GM23248 (cell line): ENCODE measurements at regions not wholly inside any gene's neighbourhood (a gene's known extent, or its start where the extent isn't known, plus 50 kb on each side); places are given as distances from the start of the nearest gene placed in this dataset.

ENCODE experiments used
- DNase-seq: peaks from one replicate; pipeline ENCODE4 v3.0.0-alpha.2; 2015
- H2AFZ ChIP-seq: fragments of 200-600 bp; sonication (generic); 2 replicates; pipeline ENCODE4 v1.6.1; 2016; ENCODE audit warnings: antibody characterized with exemption
- H3F3A ChIP-seq: fragments of 200-600 bp; sonication (generic); 2 replicates; pipeline ENCODE4 v1.6.1; 2016; ENCODE audit warnings: mild to moderate bottlenecking, antibody characterized with exemption, mixed run types; ENCODE audit not compliant: insufficient read depth
- H3K27ac ChIP-seq: fragments of 200-600 bp; sonication (generic); 2 replicates; pipeline ENCODE4 v1.5.1; 2016; ENCODE audit warnings: mild to moderate bottlenecking
- H3K27me3 ChIP-seq: fragments of 200-600 bp; sonication (generic); replicated peaks from 2 replicates; pipeline ENCODE4 v1.6.1; 2016; ENCODE audit warnings: mild to moderate bottlenecking; ENCODE audit not compliant: insufficient read depth
- H3K36me3 ChIP-seq: fragments of 200-600 bp; sonication (generic); 2 replicates; pipeline ENCODE4 v1.6.1; 2016; ENCODE audit warnings: low read depth, mild to moderate bottlenecking
- H3K4me1 ChIP-seq: fragments of 200-600 bp; sonication (generic); 2 replicates; pipeline ENCODE4 v1.6.1; 2016; ENCODE audit warnings: mild to moderate bottlenecking; ENCODE audit not compliant: insufficient read depth
- H3K4me2 ChIP-seq: fragments of 200-600 bp; sonication (generic); one replicate; pipeline ENCODE4 v1.6.1; 2016; ENCODE audit warnings: mild to moderate bottlenecking; ENCODE audit not compliant: unreplicated experiment
- H3K4me3 ChIP-seq: fragments of 200-600 bp; sonication (generic); 2 replicates; pipeline ENCODE4 v1.5.1; 2016; ENCODE audit warnings: mild to moderate bottlenecking
- H3K79me2 ChIP-seq: fragments of 200-600 bp; sonication (generic); 2 replicates; pipeline ENCODE4 v1.6.1; 2016; ENCODE audit warnings: mild to moderate bottlenecking; ENCODE audit not compliant: insufficient read depth
- H3K9ac ChIP-seq: fragments of 200-600 bp; sonication (generic); 2 replicates; pipeline ENCODE4 v1.6.1; 2016; ENCODE audit warnings: mild to moderate bottlenecking
- H3K9me2 ChIP-seq: fragments of 200-600 bp; sonication (generic); 2 replicates; pipeline ENCODE4 v1.6.1; 2016; ENCODE audit warnings: mixed run types, mild to moderate bottlenecking, moderate library complexity; ENCODE audit not compliant: insufficient read depth
- H3K9me3 ChIP-seq: fragments of 200-600 bp; sonication (generic); one replicate; pipeline ENCODE4 v1.6.1; 2017; ENCODE audit warnings: low read depth
- H4K20me1 ChIP-seq: fragments of 200-600 bp; sonication (generic); 2 replicates; pipeline ENCODE4 v1.6.0; 2016; ENCODE audit not compliant: insufficient read depth
- EZH2 ChIP-seq: fragments of 200-600 bp; sonication (generic); IDR thresholded peaks from 2 replicates; pipeline ENCODE4 v1.6.1; 2018; ENCODE audit warnings: antibody characterized with exemption, mild to moderate bottlenecking; ENCODE audit not compliant: insufficient read depth, poor library complexity, severe bottlenecking
- EZH2phosphoT487 ChIP-seq: fragments of 200-600 bp; sonication (generic); IDR thresholded peaks from 2 replicates; pipeline ENCODE4 v1.6.1; 2018; ENCODE audit warnings: antibody characterized with exemption, moderate library complexity, mild to moderate bottlenecking, low read depth; ENCODE audit not compliant: insufficient read depth
- WGBS, 2 experiments: methylation state at CpG; one replicate each; pipeline ENCODE4 v1.1.6; 2015 to 2017; ENCODE audit warnings: low lambda C conversion rate in 2 of 2, low coverage in 1 of 2; ENCODE audit errors: missing lambda C conversion rate in 2 of 2; 5-methylcytosine and 5-hydroxymethylcytosine counted together
- in situ Hi-C: fragments of 300-500 bp; cut with MboI; formaldehyde crosslinking; loops from 2 replicates; pipeline ENCODE4 v1.15.0; 2020

- no peak for DNase-seq
- in situ Hi-C loops, result no loop called here
- H3K4me1 ChIP-seq, result no peaks in the 10 kb centered on the region
- no peak overlapping the region for H3K9ac ChIP-seq
- no peaks in the 10 kb centered on the region for H4K20me1 ChIP-seq
- no peaks in the 10 kb centered on the region for H3K27me3 ChIP-seq
- no peaks in the 10 kb centered on the region for H3K9me3 ChIP-seq
- no peaks in the 10 kb centered on the region for H3K36me3 ChIP-seq
- no peak overlapping the region for H3K27ac ChIP-seq
- TF ChIP-seq EZH2phosphoT487, result no peak
- TF ChIP-seq EZH2, result no peak
- no peaks in the 10 kb centered on the region for H3K9me2 ChIP-seq
- WGBS, 2 experiments, result 39 to 45% methylated on average over 3 of the region's 3 CpGs
- no peak overlapping the region for H2AFZ ChIP-seq
- no peaks in the 10 kb centered on the region for H3K79me2 ChIP-seq
- no peak overlapping the region for H3K4me3 ChIP-seq
- H3K4me2 ChIP-seq, result no peak overlapping the region
- H3F3A ChIP-seq, result no peaks in the 10 kb centered on the region
These were observed 247.2 kb downstream of the KIF4B start for GRCh38 chr5:155260798-155261197.

- Histone ChIP-seq H3K27ac (no peak overlapping the region), H3K27me3 (no peaks in the 10 kb centered on the region), H3K9ac (no peak overlapping the region), H3K36me3 (no peaks in the 10 kb centered on the region), H3K79me2 (no peaks in the 10 kb centered on the region), H3K4me3 (no peak overlapping the region), H3K9me2 (no peaks in the 10 kb centered on the region), H3K9me3 (no peaks in the 10 kb centered on the region), H3K4me2 (no peak overlapping the region), H4K20me1 (no peaks in the 10 kb centered on the region), H3K4me1 (no peaks in the 10 kb centered on the region), H3F3A (no peaks in the 10 kb centered on the region), H2AFZ (no peak overlapping the region)
- 18 to 26% methylated on average over 2 of the region's 2 CpGs for WGBS, 2 experiments
- TF ChIP-seq EZH2phosphoT487 (no peak), EZH2 (no peak)
- DNase-seq, result no peak
- in situ Hi-C loops, result no loop called here
These were observed 249.8 kb downstream of the KIF4B start for GRCh38 chr5:155263381-155263780.

- 20 to 27% methylated on average over 5 of the region's 5 CpGs for WGBS, 2 experiments
- Histone ChIP-seq H3K4me1 (no peaks in the 10 kb centered on the region), H3K4me3 (no peak overlapping the region), H3K27me3 (no peaks in the 10 kb centered on the region), H3K9ac (no peak overlapping the region), H3K79me2 (no peaks in the 10 kb centered on the region), H4K20me1 (no peaks in the 10 kb centered on the region), H3K4me2 (no peak overlapping the region), H2AFZ (no peak overlapping the region), H3K9me3 (no peaks in the 10 kb centered on the region), H3K27ac (no peak overlapping the region), H3K36me3 (no peaks in the 10 kb centered on the region), H3F3A (no peaks in the 10 kb centered on the region), H3K9me2 (no peaks in the 10 kb centered on the region)
- DNase-seq, result no peak
- no peak for TF ChIP-seq EZH2phosphoT487
- no peak for TF ChIP-seq EZH2
- in situ Hi-C loops, result no loop called here
These were observed 251.3 kb downstream of the KIF4B start for GRCh38 chr5:155264809-155265208.

- WGBS, 2 experiments, result 7 to 12% methylated on average over 2 of the region's 2 CpGs
- no peak for DNase-seq
- no peak overlapping the region for H3K9ac ChIP-seq
- no peaks in the 10 kb centered on the region for H3K79me2 ChIP-seq
- H3K27me3 ChIP-seq, result no peaks in the 10 kb centered on the region
- H3K4me2 ChIP-seq, result no peak overlapping the region
- H3K4me1 ChIP-seq, result no peaks in the 10 kb centered on the region
- H3K9me3 ChIP-seq, result no peaks in the 10 kb centered on the region
- no peaks in the 10 kb centered on the region for H3K36me3 ChIP-seq
- H4K20me1 ChIP-seq, result no peaks in the 10 kb centered on the region
- no peaks in the 10 kb centered on the region for H3K9me2 ChIP-seq
- H3K4me3 ChIP-seq, result no peak overlapping the region
- H2AFZ ChIP-seq, result no peak overlapping the region
- H3F3A ChIP-seq, result no peaks in the 10 kb centered on the region
- TF ChIP-seq EZH2phosphoT487 (no peak), EZH2 (no peak)
- H3K27ac ChIP-seq, result no peak overlapping the region
- in situ Hi-C loops, result no loop called here
These were observed 255.3 kb downstream of the KIF4B start for GRCh38 chr5:155268770-155269425.

GRCh38 chr5:155270725-155271124 is 257.2 kb downstream of the KIF4B start:
- TF ChIP-seq EZH2phosphoT487 (no peak), EZH2 (no peak)
- no peaks in the 10 kb centered on the region for H3K9me2 ChIP-seq
- H3F3A ChIP-seq, result no peaks in the 10 kb centered on the region
- no peaks in the 10 kb centered on the region for H3K79me2 ChIP-seq
- H4K20me1 ChIP-seq, result no peaks in the 10 kb centered on the region
- no peak overlapping the region for H3K27ac ChIP-seq
- 21% methylated on average over 3 of the region's 3 CpGs for WGBS, 2 experiments
- no peak overlapping the region for H3K4me3 ChIP-seq
- no peak overlapping the region for H3K9ac ChIP-seq
- H3K4me1 ChIP-seq, result no peaks in the 10 kb centered on the region
- no peaks in the 10 kb centered on the region for H3K9me3 ChIP-seq
- no peak for DNase-seq
- H2AFZ ChIP-seq, result no peak overlapping the region
- no peak overlapping the region for H3K4me2 ChIP-seq
- in situ Hi-C loops, result no loop called here
- H3K36me3 ChIP-seq, result no peaks in the 10 kb centered on the region
- H3K27me3 ChIP-seq, result no peaks in the 10 kb centered on the region
